ENCODE measurements at regions not wholly inside any gene's neighbourhood (a gene's known extent, or its start where the extent isn't known, plus 50 kb on each side); places are given as distances from the start of the nearest gene placed in this dataset.

- no peak for TF ChIP-seq EZH2 (IDR thresholded peaks at IDR 0.05)
- TF ChIP-seq POLR2AphosphoS5 (IDR thresholded peaks at IDR 0.05; ENCODE audit: borderline replicate concordance, low read depth, low read length): no peak
Measured at GRCh38 chr16:52016387-52016786, 530.6 kb downstream of the TOX3 start.

Data from SK-N-MC (cell line).